MM.1S (cell line): ENCODE measurements at regions not wholly inside any gene's neighbourhood (a gene's known extent, or its start where the extent isn't known, plus 50 kb on each side); places are given as distances from the start of the nearest gene placed in this dataset.

ENCODE experiments used
- DNase-seq: peaks from one replicate; pipeline ENCODE4 v3.0.0-alpha.2; 2015
- H2AFZ ChIP-seq: fragments of 300-600 bp; sonication (generic); 2 replicates; pipeline ENCODE4 v1.6.0; 2016; ENCODE audit warnings: antibody characterized with exemption, low read length
- H3F3A ChIP-seq: fragments of 300-600 bp; sonication (generic); 2 replicates; pipeline ENCODE4 v1.6.1; 2016; ENCODE audit warnings: mild to moderate bottlenecking, antibody characterized with exemption, low read length, moderate library complexity, mixed read lengths; ENCODE audit not compliant: insufficient read depth
- H3K27ac ChIP-seq: fragments of 300-600 bp; sonication (generic); 2 replicates; pipeline ENCODE4 v1.5.1; 2016; ENCODE audit warnings: mild to moderate bottlenecking, low read length
- H3K27me3 ChIP-seq: fragments of 300-600 bp; sonication (generic); replicated peaks from 2 replicates; pipeline ENCODE4 v1.6.0; 2016; ENCODE audit warnings: low read length; ENCODE audit not compliant: insufficient read depth
- H3K36me3 ChIP-seq: fragments of 300-600 bp; sonication (generic); replicated peaks from 2 replicates; pipeline ENCODE4 v1.6.1; 2016; ENCODE audit warnings: mild to moderate bottlenecking, low read length, mixed read lengths; ENCODE audit not compliant: insufficient read depth
- H3K4me1 ChIP-seq: fragments of 300-600 bp; sonication (generic); 2 replicates; pipeline ENCODE4 v1.6.1; 2016; ENCODE audit warnings: low read length, mixed read lengths
- H3K4me2 ChIP-seq: fragments of 300-600 bp; sonication (generic); 2 replicates; pipeline ENCODE4 v1.6.0; 2016; ENCODE audit warnings: low read depth, low read length
- H3K4me3 ChIP-seq: fragments of 300-600 bp; sonication (generic); 2 replicates; pipeline ENCODE4 v1.5.1; 2016; ENCODE audit warnings: low read length, mixed read lengths
- H3K79me2 ChIP-seq: fragments of 300-600 bp; sonication (generic); 2 replicates; pipeline ENCODE4 v1.6.1; 2016; ENCODE audit warnings: mixed run types, low read length, mixed read lengths
- H3K9ac ChIP-seq: fragments of 300-600 bp; sonication (generic); 2 replicates; pipeline ENCODE4 v1.6.1; 2016; ENCODE audit warnings: low read length, mixed read lengths
- H3K9me2 ChIP-seq: fragments of 300-600 bp; sonication (generic); replicated peaks from 2 replicates; pipeline ENCODE4 v1.6.1; 2016; ENCODE audit warnings: mild to moderate bottlenecking, low read length, mixed read lengths; ENCODE audit not compliant: insufficient read depth
- H3K9me3 ChIP-seq: fragments of 300-600 bp; sonication (generic); replicated peaks from 2 replicates; pipeline ENCODE4 v1.6.1; 2016; ENCODE audit warnings: mild to moderate bottlenecking, low read length, mixed read lengths; ENCODE audit not compliant: insufficient read depth
- H4K20me1 ChIP-seq: fragments of 300-600 bp; sonication (generic); 2 replicates; pipeline ENCODE4 v1.6.1; 2016; ENCODE audit warnings: mild to moderate bottlenecking, low read length, moderate library complexity, mixed read lengths; ENCODE audit not compliant: insufficient read depth
- CTCF ChIP-seq: fragments of 300-600 bp; sonication (generic); IDR thresholded peaks from 2 replicates; pipeline ENCODE4 v1.5.1; 2016; ENCODE audit warnings: antibody characterized with exemption, low read length, mixed read lengths
- EZH2 ChIP-seq: fragments of 300-600 bp; sonication (generic); optimal IDR thresholded peaks from 2 replicates; pipeline ENCODE3; 2017; ENCODE audit warnings: low read depth, mild to moderate bottlenecking, antibody characterized with exemption, low read length, mixed read lengths
- EZH2phosphoT487 ChIP-seq: fragments of 300-600 bp; sonication (generic); IDR thresholded peaks from 2 replicates; pipeline ENCODE4 v1.6.1; 2018; ENCODE audit warnings: antibody characterized with exemption, low read length

- Histone ChIP-seq H3K4me3 (no peak overlapping the region), H3K27ac (no peak overlapping the region), H3K79me2 (no peaks in the 10 kb centered on the region), H3F3A (no peaks in the 10 kb centered on the region), H3K9me3 (no peaks in the 10 kb centered on the region), H4K20me1 (no peaks in the 10 kb centered on the region), H2AFZ (no peak overlapping the region), H3K27me3 (no peaks in the 10 kb centered on the region), H3K9me2 (no peaks in the 10 kb centered on the region), H3K9ac (no peak overlapping the region), H3K4me2 (no peak overlapping the region), H3K4me1 (no peaks in the 10 kb centered on the region), H3K36me3 (no peaks in the 10 kb centered on the region)
- DNase-seq, result no peak
- TF ChIP-seq EZH2phosphoT487 (no peak), CTCF (no peak), EZH2 (no peak)
Observed at GRCh38 chr13:80888390-80888789, 547.5 kb upstream of the SPRY2 start.

GRCh38 chr13:80884056-80884785 is 543.3 kb upstream of the SPRY2 start:
- Histone ChIP-seq H2AFZ (no peak overlapping the region), H3F3A (no peaks in the 10 kb centered on the region), H3K9ac (no peak overlapping the region), H3K36me3 (no peaks in the 10 kb centered on the region), H3K4me1 (no peaks in the 10 kb centered on the region), H3K9me3 (no peaks in the 10 kb centered on the region), H3K27ac (no peak overlapping the region), H4K20me1 (no peaks in the 10 kb centered on the region), H3K9me2 (no peaks in the 10 kb centered on the region), H3K4me2 (no peak overlapping the region), H3K27me3 (no peaks in the 10 kb centered on the region), H3K4me3 (no peak overlapping the region), H3K79me2 (no peaks in the 10 kb centered on the region)
- TF ChIP-seq EZH2phosphoT487, result no peak
- no peak for TF ChIP-seq CTCF
- no peak for TF ChIP-seq EZH2
- DNase-seq, result no peak

- Histone ChIP-seq H3K4me3 (no peak overlapping the region), H3K27ac (no peak overlapping the region), H3K4me2 (no peak overlapping the region), H3K9me3 (no peaks in the 10 kb centered on the region), H3K36me3 (no peaks in the 10 kb centered on the region), H3K9ac (no peak overlapping the region), H3K9me2 (no peaks in the 10 kb centered on the region), H4K20me1 (no peaks in the 10 kb centered on the region), H3F3A (no peaks in the 10 kb centered on the region), H2AFZ (no peak overlapping the region), H3K4me1 (no peaks in the 10 kb centered on the region), H3K79me2 (no peaks in the 10 kb centered on the region), H3K27me3 (no peaks in the 10 kb centered on the region)
- TF ChIP-seq EZH2 (no peak), EZH2phosphoT487 (no peak), CTCF (no peak)
- no peak for DNase-seq
Observed at GRCh38 chr13:80883545-80883944, 542.6 kb upstream of the SPRY2 start.
